ENCODE measurements at regions not wholly inside any gene's neighbourhood (a gene's known extent, or its start where the extent isn't known, plus 50 kb on each side); places are given as distances from the start of the nearest gene placed in this dataset.

- TF ChIP-seq CTCF (IDR thresholded peaks at IDR 0.05) (no peak), POLR2A (IDR thresholded peaks at IDR 0.05) (no peak)
These were observed 115.1 kb downstream of the TPRA1 start for GRCh38 chr3:127475391-127475790.

All from breast epithelium (tissue), 3 donors.